ENCODE measurements at regions not wholly inside any gene's neighbourhood (a gene's known extent, or its start where the extent isn't known, plus 50 kb on each side); places are given as distances from the start of the nearest gene placed in this dataset.
A peak's percentile ranks its signal among the peaks of the same experiment; 100 is the strongest.

- Histone ChIP-seq H3K9me3 (ENCODE audit: severe bottlenecking) (no peaks in the 10 kb centered on the region), H3K4me3 (ENCODE audit: low read depth, low read length) (no peak overlapping the region), H3K36me3 (no peaks in the 10 kb centered on the region), H3K27ac (no peak overlapping the region), H3K27me3 (ENCODE audit: insufficient read depth, low read depth, severe bottlenecking) (no peaks in the 10 kb centered on the region)
- peak; percentile 6 for DNase-seq
- TF ChIP-seq CTCF (IDR thresholded peaks at IDR 0.05; ENCODE audit: low read depth, low read length): no peak
Observed at GRCh38 chr4:14023896-14024295, 396.4 kb upstream of the BOD1L1 start.

DNA sequence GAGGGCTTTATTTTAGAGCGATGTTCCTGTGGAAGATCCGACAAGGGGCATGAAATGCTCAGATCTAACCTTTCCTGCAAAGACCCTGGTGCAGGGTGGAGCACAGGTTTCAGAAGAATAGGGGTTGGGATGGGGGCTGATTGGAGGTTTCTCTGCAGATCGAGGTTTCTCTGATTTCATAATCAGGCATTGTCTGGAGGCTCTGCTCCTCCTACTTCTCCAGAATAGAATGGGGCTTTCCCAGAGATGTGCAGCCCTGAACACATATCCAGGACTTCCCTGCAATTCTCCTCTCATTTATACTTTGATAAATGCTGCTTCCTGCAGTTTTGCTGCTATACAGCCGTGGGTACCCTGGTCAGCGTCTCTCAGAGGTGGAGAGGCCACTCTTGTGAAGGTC is 397.6 kb upstream of the BOD1L1 start:
- Histone ChIP-seq H3K36me3 (no peaks in the 10 kb centered on the region), H3K9me3 (ENCODE audit: severe bottlenecking) (no peaks in the 10 kb centered on the region), H3K27me3 (ENCODE audit: insufficient read depth, low read depth, severe bottlenecking) (no peaks in the 10 kb centered on the region), H3K27ac (no peak overlapping the region), H3K4me3 (ENCODE audit: low read depth, low read length) (no peak overlapping the region)
- TF ChIP-seq CTCF (IDR thresholded peaks at IDR 0.05; ENCODE audit: low read depth, low read length): no peak
- DNase-seq: no peak

- no peaks in the 10 kb centered on the region for H3K36me3 ChIP-seq
- no peak overlapping the region for H3K27ac ChIP-seq
- no peak for DNase-seq
- no peaks in the 10 kb centered on the region for H3K27me3 ChIP-seq (ENCODE audit: insufficient read depth, low read depth, severe bottlenecking)
- H3K4me3 ChIP-seq (ENCODE audit: low read depth, low read length): no peak overlapping the region
- TF ChIP-seq CTCF (IDR thresholded peaks at IDR 0.05; ENCODE audit: low read depth, low read length): no peak
- no peaks in the 10 kb centered on the region for H3K9me3 ChIP-seq (ENCODE audit: severe bottlenecking)
Observed at GRCh38 chr4:14025891-14026290, 398.4 kb upstream of the BOD1L1 start.

- no peak for TF ChIP-seq CTCF (IDR thresholded peaks at IDR 0.05; ENCODE audit: low read depth, low read length)
- no peak for DNase-seq
- H3K4me3 ChIP-seq (ENCODE audit: low read depth, low read length): no peak overlapping the region
- H3K9me3 ChIP-seq (ENCODE audit: severe bottlenecking): no peaks in the 10 kb centered on the region
- no peak overlapping the region for H3K27ac ChIP-seq
- no peaks in the 10 kb centered on the region for H3K36me3 ChIP-seq
- no peaks in the 10 kb centered on the region for H3K27me3 ChIP-seq (ENCODE audit: insufficient read depth, low read depth, severe bottlenecking)
Observed at GRCh38 chr4:14028862-14029261, 401.3 kb upstream of the BOD1L1 start.

- H3K9me3 ChIP-seq (ENCODE audit: severe bottlenecking): no peaks in the 10 kb centered on the region
Observed at GRCh38 chr4:14035076-14035475, 407.6 kb upstream of the BOD1L1 start.

More at GRCh38 chr4:14035076-14035475, 407.6 kb upstream of the BOD1L1 start:
- no peaks in the 10 kb centered on the region for H3K36me3 ChIP-seq
- no peak overlapping the region for H3K4me3 ChIP-seq (ENCODE audit: low read depth, low read length)
- H3K27me3 ChIP-seq (ENCODE audit: insufficient read depth, low read depth, severe bottlenecking): no peaks in the 10 kb centered on the region
- TF ChIP-seq CTCF (IDR thresholded peaks at IDR 0.05; ENCODE audit: low read depth, low read length): no peak
- DNase-seq: no peak
- H3K27ac ChIP-seq: no peak overlapping the region
